Heart right ventricle (tissue), 16 donors: ENCODE measurements at regions not wholly inside any gene's neighbourhood (a gene's known extent, or its start where the extent isn't known, plus 50 kb on each side); places are given as distances from the start of the nearest gene placed in this dataset.

Experiments used
- ATAC-seq, 8 donors: fragments of 200-7000 bp; cut with Tn5 transposase; one replicate each; pipeline ENCODE4 v1.9.1; 2020; ENCODE audit warnings: mild to moderate bottlenecking in 8 of 8, moderate library complexity in 8 of 8, moderate number of reproducible peaks in 1 of 8
- DNase-seq, 2 donors: peaks; one replicate each; pipeline ENCODE4 v3.0.0-alpha.2; 2020
- H3K27ac ChIP-seq, 10 donors: fragments of 200-600 bp; sonication (generic) in 2 of 10; one replicate each; pipeline versions ENCODE4 v1.5.0 to v1.8.0; 2020 to 2022; ENCODE audit warnings: mild to moderate bottlenecking in 3 of 10
- H3K27me3 ChIP-seq, 7 donors: fragments of 200-600 bp; one replicate each; pipeline ENCODE4 v1.8.0; 2021 to 2022; ENCODE audit warnings: mild to moderate bottlenecking in 2 of 7
- H3K36me3 ChIP-seq, 9 donors: fragments of 200-600 bp; sonication (generic) in 1 of 9; one replicate each; pipeline versions ENCODE4 v1.5.0 to v1.8.0; 2020 to 2022; ENCODE audit warnings: mild to moderate bottlenecking in 2 of 9
- H3K4me1 ChIP-seq, 9 donors: fragments of 200-600 bp; sonication (generic) in 1 of 9; one replicate each; pipeline versions ENCODE4 v1.5.0 to v1.8.0; 2020 to 2022; ENCODE audit warnings: mild to moderate bottlenecking in 4 of 9
- H3K4me3 ChIP-seq, 10 donors: fragments of 200-600 bp; sonication (generic) in 2 of 10; one replicate each; pipeline versions ENCODE4 v1.5.0 to v1.8.0; 2020 to 2022; ENCODE audit warnings: mild to moderate bottlenecking in 7 of 10, moderate library complexity in 2 of 10
- H3K9me3 ChIP-seq, 11 donors: fragments of 200-600 bp in 10 of 11; sonication (generic) in 2 of 11; one replicate each; pipeline versions ENCODE4 v1.5.0 to v1.8.0; 2013 to 2022; ENCODE audit warnings: mild to moderate bottlenecking in 2 of 11, control low read depth in 1 of 11, moderate library complexity in 1 of 11
- CTCF ChIP-seq, 9 donors: fragments of 200-600 bp; sonication (generic) in 2 of 9; IDR thresholded peaks; one replicate each; pipeline versions ENCODE4 v1.5.0 to v1.8.0; 2021 to 2022; ENCODE audit warnings: antibody characterized with exemption in 9 of 9, mild to moderate bottlenecking in 5 of 9, moderate library complexity in 1 of 9
- WGBS, 2 donors: extraction: QIAGEN DNeasy Blood & Tissue Kit; methylation state at CpG; one replicate each; pipeline ENCODE4 v1.1.7; 2013; ENCODE audit warnings: inconsistent platforms in 1 of 2; 5-methylcytosine and 5-hydroxymethylcytosine counted together
- intact Hi-C, 10 donors: fragments of 100-400 bp; cut with DNase I; formaldehyde crosslinking; loops; one replicate each; pipeline versions ENCODE4 v1.11.1 to v1.14.2; 2022
- donor health status: Arrhythmogenic right ventricular cardiomyopathy.
- donor health status: ischemic (EF 13 %, LVEDD 7.1; RV severe dilation, severe dysfunction).
- donor health status: healthy with polysubstance abuse.
- donor health status: DM: no; HTN: yes; CAD: no.
- donor health status: DM: no; HTN: no; CAD: no.
- donor health status: ischemic (EF 25% LVEDD 6.9; RV normal size, moderate dysfunction).
- donor health status: ischemic (EF 25% LVEDD 5.7; RV mildly dilated, moderate dysfunction).
- donor health status: healthy.
- donor health status: DM: yes; HTN: yes; CAD: no.
- donor health status: Ischemic cardiomyopathy.
- donor health status: ischemic (EF 35%, LVEDD 5.7; RV mildly dilated, moderate dysfunction).
- donor health status: nonischemic (EF 11% LVEDD 7.7; RV severe dilation, severe dysfunction).
- donor health status: DM: yes; HTN: yes; CAD: no.
- donor health status: PGD.
- donor health status: ischemic (EF 29% LVEDD 5.4; RV normal size, mild dysfunction).
- donor health status: nonischemic (EF 23%, LVEDD 6.1; RV moderate dilation, normal function).

- no peaks in the 10 kb centered on the region for H3K36me3 ChIP-seq
- no peak for TF ChIP-seq CTCF (IDR thresholded peaks at IDR 0.05)
- ATAC-seq (no peak), DNase-seq (no peak)
- H3K27ac ChIP-seq, result no peak overlapping the region
- WGBS, 2 donors, result 77 to 81% methylated on average over 4 of the region's 4 CpGs
- H3K27me3 ChIP-seq, result peaks cover 0 to 29% (median 12%) of the 10 kb centered on the region in 7 donors
- intact Hi-C loops, result loop anchor here in 6 of 10 donors (5.0 to 10.0 kb wide), 3 partner anchors 560 to 1518 kb away; no protein-coding TSS in a partner anchor
- no peak overlapping the region for H3K4me3 ChIP-seq
- H3K9me3 ChIP-seq, result no peaks in the 10 kb centered on the region
- H3K4me1 ChIP-seq, result no peaks in the 10 kb centered on the region
Observed at GRCh38 chr18:59987102-59987501, 87.3 kb downstream of the PMAIP1 start.

- Histone ChIP-seq H3K36me3 (no peaks in the 10 kb centered on the region), H3K27me3 (peaks cover 0 to 20% (median 7%) of the 10 kb centered on the region in 7 donors), H3K4me1 (no peaks in the 10 kb centered on the region), H3K9me3 (no peaks in the 10 kb centered on the region), H3K27ac (no peak overlapping the region), H3K4me3 (no peak overlapping the region)
- DNase-seq, result no peak
- TF ChIP-seq CTCF (IDR thresholded peaks at IDR 0.05), result no peak
- 82% methylated on average over 11 of the region's 11 CpGs for WGBS, 2 donors
- intact Hi-C loops, result loop anchor here in 6 of 10 donors (5.0 to 10.0 kb wide), 3 partner anchors 561 to 1519 kb away; no protein-coding TSS in a partner anchor
- ATAC-seq, result no peak
Observed at GRCh38 chr18:59986139-59986538, 86.3 kb downstream of the PMAIP1 start.

- no peak for DNase-seq
- H3K36me3 ChIP-seq, result no peaks in the 10 kb centered on the region
- H3K9me3 ChIP-seq, result no peaks in the 10 kb centered on the region
- TF ChIP-seq CTCF (IDR thresholded peaks at IDR 0.05), result no peak
- H3K4me1 ChIP-seq, result no peaks in the 10 kb centered on the region
- intact Hi-C loops, result loop anchor here in 6 of 10 donors (5.0 to 10.0 kb wide), 3 partner anchors 562 to 1520 kb away; no protein-coding TSS in a partner anchor
- no peak overlapping the region for H3K27ac ChIP-seq
- WGBS, 2 donors, result 82 to 92% methylated on average over 5 of the region's 5 CpGs
- ATAC-seq, result no peak
- H3K4me3 ChIP-seq, result no peak overlapping the region
- H3K27me3 ChIP-seq, result peaks cover 0 to 14% (median 5%) of the 10 kb centered on the region in 7 donors
Observed at GRCh38 chr18:59985289-59985688, 85.5 kb downstream of the PMAIP1 start.

- ATAC-seq, result no peak
- Histone ChIP-seq H3K4me3 (no peak overlapping the region), H3K36me3 (no peaks in the 10 kb centered on the region), H3K27me3 (peaks cover 0 to 7% (median 2%) of the 10 kb centered on the region in 7 donors), H3K9me3 (no peaks in the 10 kb centered on the region), H3K4me1 (no peaks in the 10 kb centered on the region), H3K27ac (no peak overlapping the region)
- DNase-seq, result no peak
- 94% methylated on average over 4 of the region's 4 CpGs for WGBS, 2 donors
- intact Hi-C loops, result loop anchor here in 1 of 10 donors (10.0 kb wide), 1 partner anchor 1521 kb away; no protein-coding TSS in a partner anchor
- TF ChIP-seq CTCF (IDR thresholded peaks at IDR 0.05), result no peak
Observed at GRCh38 chr18:59983506-59983905, 83.7 kb downstream of the PMAIP1 start.
